A673 (cell line): ENCODE measurements at regions not wholly inside any gene's neighbourhood (a gene's known extent, or its start where the extent isn't known, plus 50 kb on each side); places are given as distances from the start of the nearest gene placed in this dataset.

Experiments
- BruUV-seq: library from RNA; stranded (reverse); fragments of 400-500 nt; replicated peaks from 2 replicates; lab custom pipeline; 2021; lab: Mats Ljungman, UMichigan
- CTCF ChIA-PET: fragments of 300-600 bp; sonication (Branson Sonifier 250); formaldehyde crosslinking; loops from one replicate; lab custom pipeline; 2022; ENCODE audit warnings: antibody characterized with exemption; lab: Charles Lee
- POLR2A ChIA-PET: fragments of 300-600 bp; sonication (Branson Sonifier 250); formaldehyde crosslinking; loops from one replicate; lab custom pipeline; 2022; ENCODE audit warnings: antibody characterized with exemption; ENCODE audit not compliant: low non-redundant PET; lab: Charles Lee
- DNase-seq: peaks from one replicate; pipeline ENCODE4 v3.0.0-alpha.2; 2015; ENCODE audit warnings: low spot score
- H3K27ac ChIP-seq: fragments of 200-600 bp; sonication (generic); 2 replicates; pipeline ENCODE4 v1.5.1; 2016; ENCODE audit warnings: mixed run types, low read depth, mild to moderate bottlenecking, mixed read lengths, antibody characterized with exemption, low read length; ENCODE audit not compliant: poor library complexity, severe bottlenecking
- H3K27me3 ChIP-seq: fragments of 200-600 bp; sonication (generic); replicated peaks from 2 replicates; pipeline ENCODE4 v1.6.1; 2017; ENCODE audit warnings: mixed run types, low read depth, mild to moderate bottlenecking, mixed read lengths, antibody characterized with exemption, low read length; ENCODE audit not compliant: insufficient read depth, poor library complexity
- H3K36me3 ChIP-seq: fragments of 200-600 bp; sonication (generic); 2 replicates; pipeline ENCODE4 v1.6.1; 2016; ENCODE audit warnings: mixed run types, mild to moderate bottlenecking, mixed read lengths, antibody characterized with exemption, low read length; ENCODE audit not compliant: insufficient read depth, poor library complexity, severe bottlenecking
- H3K4me1 ChIP-seq: fragments of 200-600 bp; sonication (generic); 2 replicates; pipeline ENCODE4 v1.6.1; 2017; ENCODE audit warnings: mixed run types, mild to moderate bottlenecking, mixed read lengths, antibody characterized with exemption, low read length; ENCODE audit not compliant: insufficient read depth, poor library complexity, severe bottlenecking
- H3K4me3 ChIP-seq: fragments of 200-600 bp; sonication (generic); 2 replicates; pipeline ENCODE4 v1.5.1; 2016; ENCODE audit warnings: low read depth, mixed run types, mild to moderate bottlenecking, mixed read lengths, low read length; ENCODE audit not compliant: poor library complexity, severe bottlenecking
- H3K9me3 ChIP-seq: fragments of 200-600 bp; sonication (generic); 2 replicates; pipeline ENCODE4 v1.6.1; 2016; ENCODE audit warnings: mixed run types, low read depth, mild to moderate bottlenecking, mixed read lengths, antibody characterized with exemption, low read length; ENCODE audit not compliant: poor library complexity, severe bottlenecking
- CTCF ChIP-seq: fragments of 300-800, 200-600 bp; sonication (generic); conservative IDR thresholded peaks from 2 replicates; pipeline ENCODE4 v1.5.1; 2017; ENCODE audit warnings: low read depth, mild to moderate bottlenecking, antibody characterized with exemption, low read length, moderate library complexity, mixed read lengths
- EZH2 ChIP-seq: fragments of 200-600 bp; sonication (generic); IDR thresholded peaks from 2 replicates; pipeline ENCODE4 v1.6.1; 2017; ENCODE audit warnings: borderline replicate concordance, low read depth, mild to moderate bottlenecking, mixed read lengths, antibody characterized with exemption, low read length; ENCODE audit not compliant: poor library complexity, severe bottlenecking
- intact Hi-C: fragments of 100-400 bp; cut with micrococcal nuclease; formaldehyde crosslinking; loops from one replicate; pipeline ENCODE4 v1.10.0; 2022; ENCODE audit not compliant: unreplicated experiment

GRCh38 chr10:121240011-121240410 is 358.2 kb downstream of the FGFR2 start:
- H3K4me3 ChIP-seq: no peak overlapping the region
- POLR2A ChIA-PET: no interaction called here

GRCh38 chr10:121240556-121240955 is 357.7 kb downstream of the FGFR2 start:
- CTCF ChIA-PET: no interaction called here
- Histone ChIP-seq H3K27ac (no peak overlapping the region), H3K9me3 (peaks cover 5% of the 10 kb centered on the region), H3K27me3 (no peaks in the 10 kb centered on the region), H3K4me3 (no peak overlapping the region), H3K4me1 (peaks cover 17% of the 10 kb centered on the region), H3K36me3 (no peaks in the 10 kb centered on the region)
- no TSS peak for BruUV-seq
- no peak for TF ChIP-seq CTCF
- no peak for TF ChIP-seq EZH2
- intact Hi-C loops: no loop called here
- no peak for DNase-seq
- POLR2A ChIA-PET: no interaction called here

More at GRCh38 chr10:121240011-121240410, 358.2 kb downstream of the FGFR2 start:
- CTCF ChIA-PET: no interaction called here
- H3K36me3 ChIP-seq: no peaks in the 10 kb centered on the region
- H3K9me3 ChIP-seq: peaks cover 5% of the 10 kb centered on the region
- no peak overlapping the region for H3K27ac ChIP-seq
- H3K4me1 ChIP-seq: peaks cover 12% of the 10 kb centered on the region
- TF ChIP-seq CTCF (no peak), EZH2 (no peak)
- BruUV-seq: no TSS peak
- no peaks in the 10 kb centered on the region for H3K27me3 ChIP-seq
- DNase-seq: no peak
- intact Hi-C loops: no loop called here

- TF ChIP-seq EZH2 (no peak), CTCF (no peak)
- H3K4me1 ChIP-seq: peaks cover 25% of the 10 kb centered on the region
- H3K27me3 ChIP-seq: no peaks in the 10 kb centered on the region
- CTCF ChIA-PET: interaction anchor here (0.6 kb wide), 1 partner anchor 30 kb away, joined by 5 read pairs; no protein-coding TSS in a partner anchor
- DNase-seq: no peak
- intact Hi-C loops: no loop called here
- H3K9me3 ChIP-seq: peaks cover 5% of the 10 kb centered on the region
- no peaks in the 10 kb centered on the region for H3K36me3 ChIP-seq
- no peak overlapping the region for H3K27ac ChIP-seq
- BruUV-seq: no TSS peak
- POLR2A ChIA-PET: no interaction called here
- H3K4me3 ChIP-seq: no peak overlapping the region
Measured at GRCh38 chr10:121241337-121241736, 356.9 kb downstream of the FGFR2 start.
